ENCODE measurements at regions not wholly inside any gene's neighbourhood (a gene's known extent, or its start where the extent isn't known, plus 50 kb on each side); places are given as distances from the start of the nearest gene placed in this dataset.
A peak's percentile ranks its signal among the peaks of the same experiment; 100 is the strongest.

DNA sequence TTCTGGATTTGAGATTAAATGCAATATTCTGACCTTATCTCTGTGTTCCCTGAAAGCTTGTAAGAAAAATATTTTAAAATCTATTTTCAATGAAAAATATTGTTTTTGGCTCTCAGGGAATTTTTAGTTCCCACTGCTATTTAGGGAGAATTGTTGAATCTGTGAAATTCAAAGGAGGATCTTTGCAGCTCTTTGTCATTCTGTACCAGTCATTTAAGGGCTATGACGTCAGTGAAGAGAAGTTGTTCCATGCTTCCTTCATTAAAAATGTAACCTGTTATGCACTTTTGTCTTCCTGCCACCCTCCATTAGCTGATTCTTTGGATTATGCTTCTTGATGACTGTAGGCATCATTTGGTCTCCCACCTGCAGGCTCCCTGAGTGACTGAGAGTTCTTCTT, 427.8 kb upstream of the C2CD4B start:
- H3K27ac ChIP-seq (ENCODE audit: low read length): no peak overlapping the region

DNA sequence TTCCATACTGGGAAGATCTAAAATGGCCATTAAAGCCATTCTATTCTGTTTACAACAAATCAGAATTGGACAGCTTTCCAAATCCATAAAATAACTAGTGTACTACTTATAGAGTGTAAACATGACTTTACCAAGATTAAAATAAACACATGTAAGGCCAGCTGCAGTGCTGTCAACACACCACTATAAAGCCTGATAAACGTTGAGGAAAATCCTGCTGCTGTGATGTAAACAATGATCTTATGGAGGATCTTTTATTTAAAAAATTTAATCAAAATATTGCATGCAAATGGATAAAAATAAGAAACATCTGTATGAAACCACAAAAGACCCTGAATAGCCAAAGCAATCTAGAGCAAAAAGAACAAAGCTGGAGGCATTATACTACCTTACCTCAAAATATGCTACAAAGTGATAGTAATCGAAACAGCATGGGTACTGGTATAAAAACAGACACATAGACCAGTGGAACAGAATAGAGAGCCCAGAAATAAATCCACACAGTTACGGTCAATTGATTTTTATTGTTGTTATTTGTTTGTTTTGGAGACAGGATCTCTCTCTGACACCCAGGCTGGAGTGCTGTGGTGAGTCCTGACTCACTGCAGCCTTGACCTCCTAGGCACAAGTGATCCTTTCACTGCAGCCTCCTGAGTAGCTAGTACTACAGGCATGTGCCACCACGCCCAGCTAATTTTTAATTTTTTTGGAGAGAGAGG, 428.8 kb upstream of the C2CD4B start:
- Histone ChIP-seq H3K4me1 (ENCODE audit: control insufficient read depth, insufficient read depth, low read length) (peaks cover 10% of the 10 kb centered on the region), H3K9ac (ENCODE audit: low read length in 2 of 2) (no peak overlapping the region), H3K4me3 (ENCODE audit: low read length in 2 of 2) (no peak overlapping the region), H3K36me3 (ENCODE audit: control insufficient read depth in 2 of 2, insufficient read depth in 2 of 2, low read length in 2 of 2) (no peaks in the 10 kb centered on the region), H3K27me3 (ENCODE audit: control insufficient read depth in 1 of 2, insufficient read depth in 2 of 2, low read length in 2 of 2) (no peaks in the 10 kb centered on the region), H3K9me3 (ENCODE audit: control insufficient read depth in 2 of 2, low read length in 2 of 2) (no peaks in the 10 kb centered on the region), H3K27ac (ENCODE audit: low read length) (no peak overlapping the region)

More for the DNA sequence above, 427.8 kb upstream of the C2CD4B start:
- Histone ChIP-seq H3K4me3 (ENCODE audit: low read length in 2 of 2) (no peak overlapping the region), H3K9ac (ENCODE audit: low read length in 2 of 2) (no peak overlapping the region), H3K4me1 (ENCODE audit: control insufficient read depth, insufficient read depth, low read length) (peaks cover 10% of the 10 kb centered on the region), H3K36me3 (ENCODE audit: control insufficient read depth in 2 of 2, insufficient read depth in 2 of 2, low read length in 2 of 2) (no peaks in the 10 kb centered on the region), H3K27me3 (ENCODE audit: control insufficient read depth in 1 of 2, insufficient read depth in 2 of 2, low read length in 2 of 2) (no peaks in the 10 kb centered on the region), H3K9me3 (ENCODE audit: control insufficient read depth in 2 of 2, low read length in 2 of 2) (no peaks in the 10 kb centered on the region)

DNA sequence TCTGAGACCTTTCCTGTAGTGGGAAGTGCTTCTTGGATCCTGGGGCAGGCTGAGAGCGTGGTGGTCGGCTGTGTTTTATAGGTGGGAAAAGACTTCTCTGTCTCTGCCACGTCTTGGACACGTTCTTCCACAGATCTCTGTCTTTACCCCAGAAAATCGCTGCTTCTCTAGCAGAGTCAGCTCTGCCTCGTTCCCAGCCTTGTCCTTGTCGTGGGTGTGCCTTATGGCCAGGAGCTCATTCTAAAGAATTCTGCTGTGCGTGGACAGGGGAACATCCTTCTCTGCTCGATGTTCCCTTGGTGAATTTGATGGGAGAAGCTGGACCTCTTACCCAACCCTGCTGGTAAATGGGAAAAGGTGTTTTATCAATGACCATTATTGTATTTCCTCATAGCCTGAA, 433.1 kb upstream of the C2CD4B start:
- H3K9ac ChIP-seq (ENCODE audit: low read length in 2 of 2): no peak overlapping the region
- no peaks in the 10 kb centered on the region for H3K36me3 ChIP-seq (ENCODE audit: control insufficient read depth in 2 of 2, insufficient read depth in 2 of 2, low read length in 2 of 2)
- H3K4me3 ChIP-seq (ENCODE audit: low read length in 2 of 2): no peak overlapping the region
- H3K9me3 ChIP-seq (ENCODE audit: control insufficient read depth in 2 of 2, low read length in 2 of 2): no peaks in the 10 kb centered on the region
- H3K27ac ChIP-seq (ENCODE audit: low read length): no peak overlapping the region
- H3K27me3 ChIP-seq (ENCODE audit: control insufficient read depth in 1 of 2, insufficient read depth in 2 of 2, low read length in 2 of 2): no peaks in the 10 kb centered on the region
- H3K4me1 ChIP-seq (ENCODE audit: control insufficient read depth, insufficient read depth, low read length): peaks cover 10% of the 10 kb centered on the region

DNA sequence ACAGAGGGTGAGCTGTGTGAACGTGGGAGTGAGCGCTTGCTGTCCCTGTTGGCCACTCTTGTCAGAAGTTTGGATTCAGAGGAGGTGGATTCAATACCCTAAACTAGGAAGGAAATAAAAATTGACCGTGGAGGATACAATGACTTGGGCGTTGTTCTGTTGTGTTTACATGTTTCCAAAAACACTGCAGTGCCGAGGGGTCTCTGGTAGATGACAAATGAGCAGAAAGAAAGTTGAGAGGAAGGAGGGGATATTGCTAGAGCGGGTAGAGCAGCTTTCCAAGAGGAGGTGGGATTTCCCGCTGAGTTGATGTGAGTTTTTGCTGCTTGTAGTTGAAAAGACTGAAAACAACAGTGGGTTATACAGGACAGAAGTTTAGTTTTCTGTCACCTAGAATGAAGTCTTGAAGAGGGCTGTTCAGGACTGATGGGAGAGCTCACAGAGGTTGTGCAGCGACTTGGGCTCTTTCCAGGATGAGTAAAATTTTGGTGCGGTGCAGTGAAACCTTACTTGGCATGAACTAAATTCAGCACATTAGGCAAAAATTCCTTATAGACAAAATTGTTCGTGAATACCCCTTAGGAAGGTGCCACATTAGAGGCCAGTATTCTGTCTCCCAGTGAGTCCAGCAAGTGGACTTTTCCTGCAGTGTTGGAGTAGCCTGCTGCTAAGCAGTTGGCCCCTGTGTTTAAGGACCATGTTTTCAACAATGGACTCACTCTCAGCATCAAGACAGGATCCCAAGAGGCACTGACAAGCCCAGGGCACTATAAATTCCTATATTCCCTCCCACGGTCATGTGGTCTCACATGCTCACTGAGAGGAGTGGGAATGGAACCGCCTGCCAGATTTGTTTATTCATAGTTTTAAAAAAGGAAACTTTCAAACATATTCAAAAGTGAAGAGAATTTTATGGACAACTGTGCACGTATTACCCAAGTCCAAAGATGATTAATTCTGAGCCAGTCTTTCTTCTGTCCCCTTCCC, 435.0 kb upstream of the C2CD4B start:
- peaks cover 17% of the 10 kb centered on the region for H3K4me1 ChIP-seq (ENCODE audit: control insufficient read depth, insufficient read depth, low read length)
- no peak overlapping the region for H3K4me3 ChIP-seq (ENCODE audit: low read length in 2 of 2)
- no peak overlapping the region for H3K27ac ChIP-seq (ENCODE audit: low read length)
- no peaks in the 10 kb centered on the region for H3K9me3 ChIP-seq (ENCODE audit: control insufficient read depth in 2 of 2, low read length in 2 of 2)
- H3K9ac ChIP-seq (ENCODE audit: low read length in 2 of 2): no peak overlapping the region
- H3K36me3 ChIP-seq (ENCODE audit: control insufficient read depth in 2 of 2, insufficient read depth in 2 of 2, low read length in 2 of 2): no peaks in the 10 kb centered on the region
- no peaks in the 10 kb centered on the region for H3K27me3 ChIP-seq (ENCODE audit: control insufficient read depth in 1 of 2, insufficient read depth in 2 of 2, low read length in 2 of 2)

DNA sequence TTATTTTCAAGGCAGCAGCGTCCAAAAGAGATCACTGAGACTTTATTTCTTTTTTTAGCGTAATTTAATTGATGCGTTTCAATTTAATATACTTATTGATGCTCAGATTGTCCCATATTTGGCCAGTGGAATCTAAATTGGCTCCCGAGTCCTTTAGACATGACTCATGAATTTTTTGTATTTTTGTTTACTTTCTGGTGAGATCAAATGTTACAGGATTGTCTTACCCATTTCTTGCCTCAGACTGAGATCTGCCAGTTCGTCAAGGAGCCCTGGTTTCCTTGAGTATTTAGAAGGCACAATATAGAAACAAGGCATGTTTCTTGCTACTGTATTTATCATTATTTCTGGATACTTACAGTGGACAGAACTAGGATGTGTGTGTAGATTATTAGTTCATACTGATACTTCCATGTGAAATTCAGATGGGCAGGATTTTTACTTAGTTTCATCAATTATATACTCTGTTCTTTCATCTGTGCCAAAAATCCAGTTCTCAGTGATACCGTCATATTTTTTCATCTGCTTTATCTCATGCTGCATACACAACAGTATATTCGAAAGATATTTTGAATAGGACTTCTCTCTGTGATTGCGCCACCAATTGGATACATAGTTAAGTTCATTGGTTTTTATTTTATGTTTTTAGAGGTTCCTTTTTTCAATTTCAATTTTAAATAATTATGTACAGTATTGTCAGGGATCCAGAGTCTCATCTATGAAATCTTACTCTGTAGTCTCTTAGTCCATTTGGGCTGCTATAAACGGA, 436.9 kb upstream of the C2CD4B start:
- no peaks in the 10 kb centered on the region for H3K27me3 ChIP-seq (ENCODE audit: control insufficient read depth in 1 of 2, insufficient read depth in 2 of 2, low read length in 2 of 2)
- no peak overlapping the region for H3K9ac ChIP-seq (ENCODE audit: low read length in 2 of 2)
- peaks cover 20% of the 10 kb centered on the region for H3K4me1 ChIP-seq (ENCODE audit: control insufficient read depth, insufficient read depth, low read length)
- no peaks in the 10 kb centered on the region for H3K9me3 ChIP-seq (ENCODE audit: control insufficient read depth in 2 of 2, low read length in 2 of 2)
- peak overlapping the region in 1 of 2 donors; percentile 13 for H3K4me3 ChIP-seq (ENCODE audit: low read length in 2 of 2)
- H3K36me3 ChIP-seq (ENCODE audit: control insufficient read depth in 2 of 2, insufficient read depth in 2 of 2, low read length in 2 of 2): no peaks in the 10 kb centered on the region
- H3K27ac ChIP-seq (ENCODE audit: low read length): no peak overlapping the region

DNA sequence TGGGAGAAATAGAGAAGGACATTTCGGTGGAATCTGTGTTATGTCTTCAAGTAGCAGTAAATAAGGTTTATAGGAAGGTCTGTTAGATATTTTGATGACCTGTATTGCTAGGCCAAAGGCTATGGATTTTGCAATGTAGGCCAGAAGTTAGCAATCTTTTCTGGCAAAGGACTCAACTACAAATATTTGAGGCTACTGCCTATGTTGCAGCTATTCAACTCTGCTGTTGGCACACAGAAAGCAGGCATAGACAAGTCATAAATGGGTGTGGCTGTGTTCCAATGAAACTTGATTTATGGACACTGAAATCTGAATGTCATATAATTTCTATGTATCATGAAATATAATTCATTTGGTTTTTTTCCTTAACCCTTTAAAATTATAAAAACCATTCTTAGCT, 438.7 kb upstream of the C2CD4B start:
- Histone ChIP-seq H3K27ac (ENCODE audit: low read length) (no peak overlapping the region), H3K4me1 (ENCODE audit: control insufficient read depth, insufficient read depth, low read length) (peaks cover 28% of the 10 kb centered on the region), H3K9me3 (ENCODE audit: control insufficient read depth in 2 of 2, low read length in 2 of 2) (no peaks in the 10 kb centered on the region), H3K27me3 (ENCODE audit: control insufficient read depth in 1 of 2, insufficient read depth in 2 of 2, low read length in 2 of 2) (no peaks in the 10 kb centered on the region), H3K4me3 (ENCODE audit: low read length in 2 of 2) (no peak overlapping the region), H3K36me3 (ENCODE audit: control insufficient read depth in 2 of 2, insufficient read depth in 2 of 2, low read length in 2 of 2) (no peaks in the 10 kb centered on the region), H3K9ac (ENCODE audit: low read length in 2 of 2) (no peak overlapping the region)

DNA sequence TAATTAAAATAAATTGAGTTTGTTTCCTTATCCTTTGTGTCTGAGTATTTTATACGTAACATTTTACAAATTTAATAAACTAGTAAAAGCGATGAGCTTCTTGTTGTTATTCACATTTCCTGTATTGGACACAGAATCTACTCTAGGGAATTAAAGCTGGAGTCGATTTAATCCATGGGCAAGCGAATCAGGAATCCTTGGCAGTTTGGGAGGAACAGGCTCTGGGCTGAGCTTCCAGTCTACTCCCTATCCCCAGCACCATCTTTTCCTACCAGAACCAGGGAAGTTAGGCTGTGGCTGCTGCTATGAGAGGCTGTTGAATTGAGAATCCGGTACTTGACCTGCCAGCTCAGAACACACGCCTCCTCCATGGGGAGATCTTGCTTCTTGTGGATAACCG, 437.3 kb upstream of the TPM1 start:
- peaks cover 23% of the 10 kb centered on the region for H3K4me1 ChIP-seq (ENCODE audit: control insufficient read depth, insufficient read depth, low read length)
- no peaks in the 10 kb centered on the region for H3K27me3 ChIP-seq (ENCODE audit: control insufficient read depth in 1 of 2, insufficient read depth in 2 of 2, low read length in 2 of 2)
- H3K4me3 ChIP-seq (ENCODE audit: low read length in 2 of 2): no peak overlapping the region
- no peaks in the 10 kb centered on the region for H3K9me3 ChIP-seq (ENCODE audit: control insufficient read depth in 2 of 2, low read length in 2 of 2)
- no peaks in the 10 kb centered on the region for H3K36me3 ChIP-seq (ENCODE audit: control insufficient read depth in 2 of 2, insufficient read depth in 2 of 2, low read length in 2 of 2)
- H3K27ac ChIP-seq (ENCODE audit: low read length): no peak overlapping the region
- no peak overlapping the region for H3K9ac ChIP-seq (ENCODE audit: low read length in 2 of 2)

DNA sequence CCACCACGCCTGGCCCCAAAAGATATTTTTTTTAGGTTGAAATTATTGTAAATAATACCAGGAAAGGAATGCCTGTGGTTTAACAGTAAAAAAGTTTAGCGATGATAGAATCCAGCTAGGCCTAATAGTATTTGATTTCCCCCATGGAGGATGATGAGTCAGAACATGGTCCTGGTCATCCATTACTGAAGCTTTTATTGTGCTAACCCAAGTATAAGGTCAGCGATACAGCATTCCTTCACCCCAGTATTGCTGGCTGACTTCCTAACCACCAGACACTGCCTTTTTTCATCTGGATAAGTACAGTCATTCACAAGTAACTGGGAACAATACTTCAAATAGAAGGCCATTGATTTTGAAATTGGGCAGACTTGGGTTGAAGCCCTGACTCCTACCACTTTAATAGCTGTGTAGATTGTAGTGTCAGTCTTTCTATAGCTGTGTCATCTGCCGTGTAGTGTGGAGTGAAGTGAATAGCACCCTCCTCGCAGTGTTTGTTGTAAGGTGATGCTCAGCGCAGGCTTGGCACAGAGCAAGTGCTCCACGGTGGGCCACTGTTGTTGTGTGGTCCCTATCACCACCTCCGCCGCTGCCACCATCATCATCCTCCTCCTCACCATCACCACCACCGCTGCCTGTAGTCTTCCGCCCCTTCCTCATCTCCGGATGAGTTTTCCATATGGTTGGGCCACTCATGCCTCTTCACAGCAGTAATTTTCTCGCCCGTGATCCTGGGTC, 436.0 kb upstream of the TPM1 start:
- no peaks in the 10 kb centered on the region for H3K27me3 ChIP-seq (ENCODE audit: control insufficient read depth in 1 of 2, insufficient read depth in 2 of 2, low read length in 2 of 2)
- H3K4me1 ChIP-seq (ENCODE audit: control insufficient read depth, insufficient read depth, low read length): peaks cover 33% of the 10 kb centered on the region
- H3K27ac ChIP-seq (ENCODE audit: low read length): no peak overlapping the region
- no peaks in the 10 kb centered on the region for H3K36me3 ChIP-seq (ENCODE audit: control insufficient read depth in 2 of 2, insufficient read depth in 2 of 2, low read length in 2 of 2)
- no peak overlapping the region for H3K9ac ChIP-seq (ENCODE audit: low read length in 2 of 2)
- H3K4me3 ChIP-seq (ENCODE audit: low read length in 2 of 2): no peak overlapping the region
- no peaks in the 10 kb centered on the region for H3K9me3 ChIP-seq (ENCODE audit: control insufficient read depth in 2 of 2, low read length in 2 of 2)

DNA sequence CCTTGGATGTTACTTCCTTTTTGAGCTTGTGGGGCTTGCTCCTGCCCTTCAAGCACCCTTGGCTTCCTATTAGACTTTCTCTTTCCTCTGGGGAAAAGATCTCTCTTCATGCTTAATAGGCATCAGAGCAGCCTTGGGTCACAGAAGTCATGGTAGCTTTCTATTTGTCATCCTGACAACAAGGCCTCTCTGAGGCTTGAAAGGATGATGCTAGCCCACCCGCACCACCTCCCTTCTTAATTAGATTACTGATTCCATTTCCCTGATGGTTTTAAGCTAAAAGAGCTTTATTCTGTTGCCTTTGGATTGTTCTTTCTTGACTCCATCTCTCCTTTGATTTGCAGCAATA, 435.5 kb upstream of the TPM1 start:
- no peaks in the 10 kb centered on the region for H3K9me3 ChIP-seq (ENCODE audit: control insufficient read depth in 2 of 2, low read length in 2 of 2)
- H3K4me3 ChIP-seq (ENCODE audit: low read length in 2 of 2): no peak overlapping the region
- H3K27me3 ChIP-seq (ENCODE audit: control insufficient read depth in 1 of 2, insufficient read depth in 2 of 2, low read length in 2 of 2): no peaks in the 10 kb centered on the region
- peaks cover 33% of the 10 kb centered on the region for H3K4me1 ChIP-seq (ENCODE audit: control insufficient read depth, insufficient read depth, low read length)
- H3K9ac ChIP-seq (ENCODE audit: low read length in 2 of 2): no peak overlapping the region
- no peaks in the 10 kb centered on the region for H3K36me3 ChIP-seq (ENCODE audit: control insufficient read depth in 2 of 2, insufficient read depth in 2 of 2, low read length in 2 of 2)
- H3K27ac ChIP-seq (ENCODE audit: low read length): no peak overlapping the region

DNA sequence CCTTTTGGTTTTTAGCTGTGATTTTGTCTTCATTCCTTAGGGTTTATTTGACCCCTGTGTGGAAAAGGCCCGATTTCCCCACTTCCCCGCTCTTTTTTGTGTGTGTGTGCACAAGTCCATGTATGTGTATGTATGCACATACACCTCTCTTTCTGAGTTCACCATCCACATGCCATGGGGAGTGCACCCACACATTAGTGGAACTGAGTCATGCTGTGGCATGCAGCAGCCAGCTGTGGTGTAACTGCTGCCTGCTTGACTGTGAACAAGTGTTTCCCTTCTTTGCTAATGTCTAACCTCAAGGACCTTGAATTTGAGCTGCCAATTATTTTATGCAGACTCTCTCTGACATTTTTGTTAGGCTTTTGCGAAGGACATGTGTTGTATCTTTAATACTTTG, 434.9 kb upstream of the TPM1 start:
- Histone ChIP-seq H3K36me3 (ENCODE audit: control insufficient read depth in 2 of 2, insufficient read depth in 2 of 2, low read length in 2 of 2) (no peaks in the 10 kb centered on the region), H3K9ac (ENCODE audit: low read length in 2 of 2) (no peak overlapping the region)

More for the DNA sequence above, 434.9 kb upstream of the TPM1 start:
- no peaks in the 10 kb centered on the region for H3K9me3 ChIP-seq (ENCODE audit: control insufficient read depth in 2 of 2, low read length in 2 of 2)
- H3K27me3 ChIP-seq (ENCODE audit: control insufficient read depth in 1 of 2, insufficient read depth in 2 of 2, low read length in 2 of 2): no peaks in the 10 kb centered on the region
- peaks cover 33% of the 10 kb centered on the region for H3K4me1 ChIP-seq (ENCODE audit: control insufficient read depth, insufficient read depth, low read length)
- H3K4me3 ChIP-seq (ENCODE audit: low read length in 2 of 2): no peak overlapping the region
- no peak overlapping the region for H3K27ac ChIP-seq (ENCODE audit: low read length)

Data from stomach smooth muscle (tissue), 2 donors.